CD14-positive monocyte (primary cell): ENCODE measurements at regions not wholly inside any gene's neighbourhood (a gene's known extent, or its start where the extent isn't known, plus 50 kb on each side); places are given as distances from the start of the nearest gene placed in this dataset.

Experiments
- DNase-seq, 3 donors: peaks; one replicate each; pipeline ENCODE4 v3.0.0-alpha.2; 2011 to 2022
- H2AFZ ChIP-seq: 2 replicates; pipeline ENCODE4 v1.6.0; 2012; ENCODE audit warnings: mild to moderate bottlenecking, low read depth, low read length, inconsistent platforms; ENCODE audit not compliant: insufficient read depth, poor library complexity, severe bottlenecking
- H3K27ac ChIP-seq, 2 donors: 1 replicate in 1 of 2; 2 replicates in 1 of 2; pipeline ENCODE4 v1.5.1; 2012 to 2013; ENCODE audit warnings: low read length in 2 of 2, control low read depth in 1 of 2, inconsistent platforms in 1 of 2, low read depth in 1 of 2, mild to moderate bottlenecking in 1 of 2
- H3K27me3 ChIP-seq, 2 donors: one replicate each; pipeline versions ENCODE4 v1.6.0 to v1.6.1; 2011 to 2013; ENCODE audit warnings: low read length in 2 of 2; ENCODE audit not compliant: control insufficient read depth in 2 of 2, insufficient read depth in 2 of 2
- H3K36me3 ChIP-seq, 2 donors: replicated peaks in 1 of 2; 1 replicate in 1 of 2; 2 replicates in 1 of 2; pipeline versions ENCODE4 v1.5.1 to v1.6.1; 2012 to 2013; ENCODE audit warnings: low read length in 2 of 2, control low read depth in 1 of 2, inconsistent platforms in 1 of 2, mild to moderate bottlenecking in 1 of 2; ENCODE audit not compliant: insufficient read depth in 2 of 2, control insufficient read depth in 1 of 2
- H3K4me1 ChIP-seq, 2 donors: 1 replicate in 1 of 2; 2 replicates in 1 of 2; pipeline versions ENCODE4 v1.5.1 to v1.6.1; 2012 to 2013; ENCODE audit warnings: low read length in 2 of 2, control low read depth in 1 of 2, inconsistent platforms in 1 of 2, mild to moderate bottlenecking in 1 of 2, moderate library complexity in 1 of 2; ENCODE audit not compliant: insufficient read depth in 2 of 2, control insufficient read depth in 1 of 2
- H3K4me2 ChIP-seq: replicated peaks from 2 replicates; pipeline ENCODE3; 2012; ENCODE audit warnings: low read length, moderate library complexity, mild to moderate bottlenecking; ENCODE audit not compliant: poor library complexity, severe bottlenecking; ENCODE audit errors: extremely low read depth
- H3K4me3 ChIP-seq, 3 experiments: fragments of 200-600 bp in 1 of 3; sonication (generic) in 1 of 3; replicated peaks in 1 of 3; 1 replicate in 2 of 3; 2 replicates in 1 of 3; pipeline ENCODE4 v1.5.1; 2011 to 2013; ENCODE audit warnings: low read length in 3 of 3, mild to moderate bottlenecking in 3 of 3, control low read depth in 2 of 3, low read depth in 2 of 3, inconsistent platforms in 1 of 3, moderate library complexity in 1 of 3
- H3K79me2 ChIP-seq: 2 replicates; pipeline ENCODE4 v1.6.0; 2012; ENCODE audit warnings: mild to moderate bottlenecking, control low read depth, inconsistent platforms, low read length, moderate library complexity; ENCODE audit not compliant: insufficient read depth
- H3K9ac ChIP-seq: 2 replicates; pipeline ENCODE4 v1.6.0; 2017; ENCODE audit warnings: low read length, mild to moderate bottlenecking; ENCODE audit not compliant: insufficient read depth, poor library complexity, severe bottlenecking
- H3K9me3 ChIP-seq, 2 donors: replicated peaks in 1 of 2; 1 replicate in 1 of 2; 2 replicates in 1 of 2; pipeline versions ENCODE4 v1.5.1 to v1.6.1; 2012 to 2013; ENCODE audit warnings: low read length in 2 of 2, control low read depth in 1 of 2; ENCODE audit not compliant: control insufficient read depth in 1 of 2, insufficient read depth in 1 of 2
- H4K20me1 ChIP-seq: 2 replicates; pipeline ENCODE4 v1.6.0; 2012; ENCODE audit warnings: mild to moderate bottlenecking, low read length, control low read depth, moderate library complexity; ENCODE audit not compliant: insufficient read depth
- H3K27ac Mint-ChIP-seq, 7 donors: one replicate each; pipeline ENCODE4 v1.8.0; 2020; ENCODE audit warnings: mild to moderate bottlenecking in 7 of 7, mixed read lengths in 7 of 7, moderate library complexity in 6 of 7, inconsistent platforms in 2 of 7
- H3K27me3 Mint-ChIP-seq, 3 donors: one replicate each; pipeline ENCODE4 v1.8.0; 2021 to 2022; ENCODE audit warnings: low read depth in 3 of 3, mild to moderate bottlenecking in 3 of 3, mixed read lengths in 3 of 3, moderate library complexity in 3 of 3, inconsistent platforms in 1 of 3
- H3K36me3 Mint-ChIP-seq, 2 donors: one replicate each; pipeline ENCODE4 v1.8.0; 2020; ENCODE audit warnings: mixed read lengths in 2 of 2, inconsistent platforms in 1 of 2, mild to moderate bottlenecking in 1 of 2
- H3K4me1 Mint-ChIP-seq: one replicate; pipeline ENCODE4 v1.8.0; 2020; ENCODE audit warnings: mild to moderate bottlenecking, mixed read lengths
- H3K4me3 Mint-ChIP-seq, 2 donors: one replicate each; pipeline ENCODE4 v1.8.0; 2020; ENCODE audit warnings: mild to moderate bottlenecking in 2 of 2, mixed read lengths in 2 of 2, moderate library complexity in 1 of 2
- H3K9me3 Mint-ChIP-seq, 7 donors: one replicate each; pipeline ENCODE4 v1.8.0; 2020 to 2022; ENCODE audit warnings: mixed read lengths in 7 of 7, mild to moderate bottlenecking in 6 of 7, moderate library complexity in 6 of 7, inconsistent platforms in 2 of 7
- CTCF ChIP-seq: fragments of 200-600 bp; IDR thresholded peaks from one replicate; pipeline ENCODE4 v1.8.0; 2022; ENCODE audit warnings: antibody characterized with exemption, mild to moderate bottlenecking
- WGBS: methylation state at CpG from one replicate; pipeline ENCODE4 v1.1.5; 2013; ENCODE audit warnings: missing lambda C conversion rate; ENCODE audit not compliant: insufficient coverage; 5-methylcytosine and 5-hydroxymethylcytosine counted together
- intact Hi-C, 2 donors: fragments of 100-400 bp; cut with micrococcal nuclease; formaldehyde crosslinking; loops; one replicate each; pipeline versions ENCODE4 v1.15.0 to v1.15.1; 2023

- Histone ChIP-seq H3K4me3 (no peak overlapping the region), H4K20me1 (no peaks in the 10 kb centered on the region), H3K4me2 (no peak overlapping the region), H3K27ac (no peak overlapping the region), H3K9ac (no peak overlapping the region), H3K27me3 (no peaks in the 10 kb centered on the region), H3K36me3 (no peaks in the 10 kb centered on the region), H3K9me3 (no peaks in the 10 kb centered on the region), H3K79me2 (no peaks in the 10 kb centered on the region), H3K4me1 (peaks cover 4 to 6% of the 10 kb centered on the region in 2 donors), H2AFZ (no peak overlapping the region)
- WGBS: 87% methylated on average over 14 of the region's 16 CpGs
- no peaks in the 10 kb centered on the region for H3K36me3 Mint-ChIP-seq
- TF ChIP-seq CTCF: no peak
- no peak for DNase-seq
- peaks cover 3 to 11% (median 5%) of the 10 kb centered on the region in 3 donors for H3K27me3 Mint-ChIP-seq
- no peak overlapping the region for H3K27ac Mint-ChIP-seq
- no peak overlapping the region for H3K4me3 Mint-ChIP-seq
- intact Hi-C loops: no loop called here
- H3K4me1 Mint-ChIP-seq: peaks cover 9% of the 10 kb centered on the region
- H3K9me3 Mint-ChIP-seq: no peaks in the 10 kb centered on the region
Measured at GRCh38 chr2:120548627-120549608, 186.8 kb upstream of the GLI2 start.

DNA sequence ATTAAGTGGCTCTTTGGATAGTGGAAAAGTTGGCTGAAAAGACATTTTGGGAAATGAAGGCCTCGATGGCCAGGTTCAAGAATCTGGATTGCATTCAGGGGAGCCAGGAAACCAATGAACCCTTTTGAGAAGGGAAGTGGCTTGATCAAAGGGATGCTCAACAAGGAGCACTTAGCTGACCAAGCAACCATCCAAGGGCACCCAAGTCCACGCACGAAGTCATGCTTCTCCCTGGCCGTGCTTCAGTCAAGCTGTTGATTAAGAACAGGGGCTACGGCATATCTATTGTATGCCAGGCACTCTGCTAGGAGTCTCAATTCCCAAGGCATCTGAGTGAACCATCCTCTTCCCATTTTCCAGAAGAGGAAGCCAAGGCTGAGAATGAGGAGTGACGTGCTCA lies 185.8 kb upstream of the GLI2 start:
- no peaks in the 10 kb centered on the region for H3K9me3 Mint-ChIP-seq
- Histone ChIP-seq H3K79me2 (no peaks in the 10 kb centered on the region), H2AFZ (no peak overlapping the region), H3K9me3 (no peaks in the 10 kb centered on the region), H3K27me3 (no peaks in the 10 kb centered on the region), H3K27ac (no peak overlapping the region), H4K20me1 (no peaks in the 10 kb centered on the region), H3K4me3 (no peak overlapping the region), H3K4me2 (no peak overlapping the region), H3K9ac (no peak overlapping the region), H3K36me3 (no peaks in the 10 kb centered on the region), H3K4me1 (peaks cover 4 to 6% of the 10 kb centered on the region in 2 donors)
- 95% methylated on average over 3 of the region's 6 CpGs for WGBS
- DNase-seq: no peak
- no peak overlapping the region for H3K27ac Mint-ChIP-seq
- H3K4me3 Mint-ChIP-seq: no peak overlapping the region
- intact Hi-C loops: no loop called here
- H3K36me3 Mint-ChIP-seq: no peaks in the 10 kb centered on the region
- peaks cover 5 to 8% (median 5%) of the 10 kb centered on the region in 3 donors for H3K27me3 Mint-ChIP-seq
- TF ChIP-seq CTCF: no peak
- peaks cover 9% of the 10 kb centered on the region for H3K4me1 Mint-ChIP-seq
